BJ (cell line): ENCODE measurements at regions not wholly inside any gene's neighbourhood (a gene's known extent, or its start where the extent isn't known, plus 50 kb on each side); places are given as distances from the start of the nearest gene placed in this dataset.

ENCODE experiments used
- CTCF ChIA-PET: fragments of 350-600 bp; formaldehyde crosslinking; extraction: SDS; loops from one replicate; lab custom pipeline; 2021; ENCODE audit warnings: antibody characterized with exemption, inconsistent platforms; lab: Yijun Ruan, JAX
- POLR2A ChIA-PET: fragments of 300-600 bp; sonication (Branson Sonifier 250); formaldehyde crosslinking; extraction: SDS; loops from one replicate; lab custom pipeline; 2021; ENCODE audit warnings: antibody characterized with exemption; lab: Charles Lee
- DNase-seq: peaks from one replicate; pipeline ENCODE4 v3.0.0-alpha.2; 2011; ENCODE audit warnings: low read depth
- H3K27me3 ChIP-seq: 2 replicates; pipeline ENCODE4 v1.6.0; 2011; ENCODE audit warnings: low read length; ENCODE audit not compliant: control insufficient read depth, insufficient read depth
- H3K36me3 ChIP-seq: 2 replicates; pipeline ENCODE4 v1.5.1; 2011; ENCODE audit warnings: low read length; ENCODE audit not compliant: control insufficient read depth, insufficient read depth
- H3K4me3 ChIP-seq: 2 replicates; pipeline ENCODE4 v1.5.1; 2011; ENCODE audit warnings: low read depth, mild to moderate bottlenecking, control low read depth, low read length
- CTCF ChIP-seq: IDR thresholded peaks from 2 replicates; pipeline ENCODE4 v1.5.1; 2011; ENCODE audit warnings: low read depth, mild to moderate bottlenecking, control low read depth, inconsistent platforms, low read length, moderate library complexity; ENCODE audit not compliant: insufficient read depth

GRCh38 chr1:112850034-112850757 is 105.8 kb downstream of the SLC16A1 start:
- Histone ChIP-seq H3K27me3 (no peaks in the 10 kb centered on the region), H3K4me3 (peak overlapping the region; percentile 46), H3K36me3 (no peaks in the 10 kb centered on the region)
- DNase-seq = no peak
- ChIA-PET POLR2A (no interaction called here), CTCF (interaction anchor here (1.1 kb wide), 2 partner anchors 9 to 16 kb away, joined by 3 read pairs; no protein-coding TSS in a partner anchor)
- TF ChIP-seq CTCF = no peak

DNA sequence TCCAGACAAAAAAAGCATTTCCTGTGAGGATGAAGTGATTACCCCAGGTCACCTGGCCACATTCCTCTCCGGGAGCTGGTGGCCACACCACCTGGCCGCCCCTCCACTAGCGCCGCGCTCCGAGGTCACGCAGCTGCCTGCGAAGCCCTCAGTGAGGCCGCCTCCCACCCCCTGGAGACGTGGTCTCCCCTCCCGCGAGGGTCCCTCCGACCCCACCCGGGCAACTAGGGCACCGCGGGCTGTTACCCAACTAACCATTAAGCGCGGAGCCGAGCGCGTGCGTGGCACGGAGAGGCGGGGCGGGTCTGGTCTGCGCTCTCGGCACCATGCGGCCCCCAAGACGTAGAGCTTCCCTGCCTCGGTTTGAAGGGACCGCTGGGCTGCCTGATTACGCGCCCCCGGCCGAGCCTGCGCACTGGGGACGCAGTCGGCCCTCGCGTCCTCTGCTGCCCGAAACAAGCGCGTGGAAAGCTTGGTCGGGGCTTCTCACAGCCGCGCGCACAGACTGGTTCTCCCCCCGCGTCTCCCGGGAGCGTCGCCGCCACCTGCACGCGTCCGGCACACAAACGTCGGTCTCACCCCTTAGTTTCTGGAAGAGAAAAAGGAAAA is 106.5 kb downstream of the SLC16A1 start:
- ChIA-PET POLR2A (no interaction called here), CTCF (interaction anchor here (0.7 to 1.6 kb wide), 4 partner anchors 10 to 223 kb away, joined by 3 to 4 read pairs (median 3); partner anchors contain the start of gene LRIG2)
- peak overlapping the region; percentile 46 for H3K4me3 ChIP-seq
- no peaks in the 10 kb centered on the region for H3K27me3 ChIP-seq
- no peak for DNase-seq
- no peak for TF ChIP-seq CTCF
- H3K36me3 ChIP-seq = no peaks in the 10 kb centered on the region

GRCh38 chr1:112841825-112842224 is 114.2 kb downstream of the SLC16A1 start:
- DNase-seq = no peak
- POLR2A ChIA-PET = no interaction called here
- H3K36me3 ChIP-seq = no peaks in the 10 kb centered on the region
- CTCF ChIA-PET = no interaction called here
- no peaks in the 10 kb centered on the region for H3K27me3 ChIP-seq
- TF ChIP-seq CTCF = no peak
- H3K4me3 ChIP-seq = no peak overlapping the region

DNA sequence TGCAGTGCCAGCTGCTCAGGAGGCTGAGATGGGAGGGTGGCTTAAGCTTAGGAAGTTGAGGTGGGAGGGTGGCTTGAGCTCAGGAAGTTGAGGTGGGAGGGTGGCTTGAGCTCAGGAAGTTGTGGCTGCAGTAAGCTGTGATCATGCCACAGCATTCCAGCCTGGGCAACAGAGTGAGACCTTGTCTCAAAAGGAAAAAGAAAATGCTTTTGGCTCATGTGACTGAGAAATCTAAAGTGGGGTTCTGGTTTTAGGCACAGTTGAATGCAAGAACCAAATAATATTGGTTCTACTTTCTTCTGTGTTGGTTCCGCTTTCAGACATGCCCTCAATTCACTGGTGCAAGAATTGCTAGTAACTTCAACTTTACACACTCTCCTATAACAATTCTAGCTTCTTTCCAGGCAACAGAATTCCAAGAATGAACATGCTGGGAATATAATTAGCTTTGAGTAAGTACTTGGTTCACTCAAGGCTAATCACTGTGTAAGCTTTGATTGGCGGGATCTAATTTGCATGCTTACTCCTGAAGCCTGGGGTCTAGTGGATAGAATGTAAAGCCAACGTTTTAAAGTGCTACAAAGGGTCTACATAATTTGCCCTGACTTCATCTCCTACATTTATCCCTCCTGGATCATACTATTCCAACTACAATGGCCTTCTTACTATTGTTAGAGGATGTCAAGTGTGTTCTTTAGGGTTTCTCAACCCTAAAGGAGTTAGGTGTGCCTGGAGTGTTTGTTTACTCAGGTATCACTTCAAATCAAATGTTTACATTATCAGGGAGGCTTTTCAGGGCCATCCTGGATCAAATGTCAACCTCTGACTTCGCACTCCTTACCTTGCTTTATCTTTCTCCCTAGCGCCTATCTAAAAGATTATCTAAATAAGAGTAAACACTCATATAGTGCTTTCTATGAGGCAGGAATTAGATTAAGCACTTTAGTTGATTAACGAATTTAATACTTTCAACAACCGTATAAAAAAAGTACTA is 115.1 kb downstream of the SLC16A1 start:
- ChIA-PET CTCF (no interaction called here), POLR2A (no interaction called here)
- Histone ChIP-seq H3K27me3 (no peaks in the 10 kb centered on the region), H3K4me3 (no peak overlapping the region), H3K36me3 (no peaks in the 10 kb centered on the region)
- no peak for TF ChIP-seq CTCF
- DNase-seq = no peak
